ENCODE measurements at regions not wholly inside any gene's neighbourhood (a gene's known extent, or its start where the extent isn't known, plus 50 kb on each side); places are given as distances from the start of the nearest gene placed in this dataset.

DNA sequence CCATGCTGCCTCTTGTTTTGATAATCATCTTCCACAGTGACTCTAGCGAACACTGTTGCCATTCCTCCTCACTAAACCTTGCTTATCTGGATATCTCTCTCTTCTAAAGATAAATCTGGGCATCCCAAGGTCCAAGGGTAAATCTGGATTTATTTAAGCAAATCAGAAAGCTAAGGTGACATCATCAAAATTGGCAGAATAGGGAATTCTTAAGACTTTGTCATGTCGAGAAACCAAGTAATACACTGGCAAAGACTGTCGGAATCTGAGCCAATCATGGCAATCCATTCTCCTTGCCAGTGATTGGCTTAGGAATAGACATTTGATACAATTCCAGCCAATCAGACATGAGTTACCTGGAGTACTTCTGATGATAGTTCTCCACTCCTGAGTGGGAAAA is 362.7 kb upstream of the PTGER4 start:
- TF ChIP-seq, protein P1, sequence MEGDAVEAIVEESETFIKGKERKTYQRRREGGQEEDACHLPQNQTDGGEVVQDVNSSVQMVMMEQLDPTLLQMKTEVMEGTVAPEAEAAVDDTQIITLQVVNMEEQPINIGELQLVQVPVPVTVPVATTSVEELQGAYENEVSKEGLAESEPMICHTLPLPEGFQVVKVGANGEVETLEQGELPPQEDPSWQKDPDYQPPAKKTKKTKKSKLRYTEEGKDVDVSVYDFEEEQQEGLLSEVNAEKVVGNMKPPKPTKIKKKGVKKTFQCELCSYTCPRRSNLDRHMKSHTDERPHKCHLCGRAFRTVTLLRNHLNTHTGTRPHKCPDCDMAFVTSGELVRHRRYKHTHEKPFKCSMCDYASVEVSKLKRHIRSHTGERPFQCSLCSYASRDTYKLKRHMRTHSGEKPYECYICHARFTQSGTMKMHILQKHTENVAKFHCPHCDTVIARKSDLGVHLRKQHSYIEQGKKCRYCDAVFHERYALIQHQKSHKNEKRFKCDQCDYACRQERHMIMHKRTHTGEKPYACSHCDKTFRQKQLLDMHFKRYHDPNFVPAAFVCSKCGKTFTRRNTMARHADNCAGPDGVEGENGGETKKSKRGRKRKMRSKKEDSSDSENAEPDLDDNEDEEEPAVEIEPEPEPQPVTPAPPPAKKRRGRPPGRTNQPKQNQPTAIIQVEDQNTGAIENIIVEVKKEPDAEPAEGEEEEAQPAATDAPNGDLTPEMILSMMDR (conservative IDR thresholded peaks at IDR 0.05) = no peak
- no peak for TF ChIP-seq ZFX (IDR thresholded peaks at IDR 0.05)
